Dermis blood vessel endothelial cell (primary cell): ENCODE measurements at regions not wholly inside any gene's neighbourhood (a gene's known extent, or its start where the extent isn't known, plus 50 kb on each side); places are given as distances from the start of the nearest gene placed in this dataset.
"Not testable (repeated sequence)": the region's sequence is repeated elsewhere in the genome, so short reads cannot be mapped to it uniquely, and the experiment has no call there.

ENCODE experiments used
- DNase-seq: peaks from one replicate; pipeline ENCODE4 v3.0.0; 2010

DNA sequence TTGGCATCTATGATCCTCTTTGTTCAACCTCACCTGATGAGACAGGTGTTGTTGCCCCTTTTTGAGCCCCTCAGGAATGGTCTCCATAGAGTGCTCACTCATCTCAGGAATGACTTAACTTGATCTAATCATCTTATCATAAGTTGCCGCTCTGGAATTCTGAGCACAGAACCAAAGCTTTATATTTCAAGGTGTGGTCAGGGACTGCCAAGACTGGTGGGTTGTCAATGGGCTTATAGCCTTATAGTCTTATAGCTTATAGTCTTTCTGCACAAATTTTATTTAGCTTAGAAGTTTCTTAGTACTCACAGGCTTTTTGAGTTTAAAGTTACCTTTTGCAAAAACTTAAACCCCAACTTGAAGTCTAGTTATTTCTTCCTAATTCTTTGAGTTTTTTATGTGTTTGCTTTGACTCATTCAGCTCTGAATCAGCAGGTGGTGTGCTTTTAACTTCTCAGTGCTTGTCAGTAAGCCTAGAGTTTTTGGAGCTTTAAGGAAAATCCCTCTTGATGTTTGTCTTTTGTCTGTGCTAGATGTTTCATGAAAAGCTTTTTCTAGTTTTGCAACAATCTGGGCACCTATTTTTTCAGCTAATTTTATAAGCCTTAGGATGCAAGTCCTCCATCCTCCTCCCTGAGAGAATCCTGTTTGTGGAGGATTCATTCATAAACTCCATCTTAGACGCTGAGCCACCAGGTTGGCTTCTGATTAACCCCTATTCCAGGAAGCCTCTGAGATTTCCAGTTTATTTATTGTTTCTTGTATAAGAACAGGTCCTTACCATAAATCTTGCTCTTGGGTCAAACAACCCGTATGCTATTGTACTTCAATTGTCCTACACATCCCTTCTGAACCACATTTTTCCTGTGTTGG lies 72.3 kb upstream of the SSTR4 start:
- DNase-seq = no peak

DNA sequence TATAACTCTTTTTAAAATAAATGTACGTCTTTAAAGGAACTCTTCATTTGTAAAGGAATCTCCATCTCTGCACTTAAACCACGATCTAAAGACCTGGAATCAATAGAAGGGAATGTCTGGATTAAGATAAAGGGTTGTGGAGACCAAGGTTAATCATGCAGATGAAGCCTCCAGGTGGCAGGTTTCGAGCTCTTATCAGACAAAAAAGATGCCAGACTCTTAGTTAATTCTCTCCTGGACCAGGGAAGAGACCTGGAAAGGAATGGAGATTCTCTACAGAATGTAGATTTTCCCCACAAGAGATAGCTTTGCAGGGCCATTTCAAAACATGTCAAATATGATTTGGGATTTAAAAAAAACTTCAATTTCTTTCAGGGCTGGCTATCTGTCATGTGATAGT lies 71.5 kb upstream of the SSTR4 start:
- DNase-seq = no peak

- no peak for DNase-seq
These were observed 68.2 kb upstream of the SSTR4 start for GRCh38 chr20:22966787-22967464.

- not testable (repeated sequence) for DNase-seq
These were observed 67.4 kb upstream of the SSTR4 start for GRCh38 chr20:22967706-22968105.

GRCh38 chr20:22969031-22969430 lies 66.1 kb upstream of the SSTR4 start:
- not testable (repeated sequence) for DNase-seq

DNA sequence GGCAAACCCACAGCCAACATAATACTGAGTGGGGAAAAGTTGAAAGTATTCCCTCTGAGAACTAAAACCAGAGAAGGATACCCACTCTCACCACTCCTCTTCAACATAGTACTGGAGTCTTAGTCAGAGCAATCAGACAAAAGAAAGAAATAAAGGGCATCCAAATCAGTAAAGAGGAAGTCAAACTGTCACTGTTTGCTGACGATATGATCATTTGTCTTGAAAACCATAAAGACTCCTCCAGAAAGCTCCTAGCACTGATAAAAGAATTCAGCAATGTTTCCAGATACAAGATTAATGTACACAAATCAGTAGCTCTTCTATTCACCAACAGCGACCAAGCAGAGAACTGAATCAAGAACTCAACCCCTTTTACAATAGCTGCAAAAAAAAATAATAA lies 64.0 kb upstream of the SSTR4 start:
- not testable (repeated sequence) for DNase-seq

GRCh38 chr20:22974354-22974753 lies 60.8 kb upstream of the SSTR4 start:
- DNase-seq = peak; percentile 68

- no peak for DNase-seq
These were observed 57.9 kb upstream of the SSTR4 start for GRCh38 chr20:22977047-22977785.

GRCh38 chr20:22984008-22984407 lies 51.1 kb upstream of the SSTR4 start:
- DNase-seq = no peak

GRCh38 chr20:22984606-22985005 lies 50.5 kb upstream of the SSTR4 start:
- no peak for DNase-seq

- DNase-seq = no peak
These were observed 49.8 kb upstream of the SSTR4 start for GRCh38 chr20:22985239-22985778.
